Spleen (tissue), 7 donors: ENCODE measurements at regions not wholly inside any gene's neighbourhood (a gene's known extent, or its start where the extent isn't known, plus 50 kb on each side); places are given as distances from the start of the nearest gene placed in this dataset.

Source experiments
- POLR2A ChIP-seq, 3 donors: fragments of 450-650 bp; IDR thresholded peaks; one replicate each; pipeline ENCODE4 v1.5.1; 2017; ENCODE audit warnings: antibody characterized with exemption in 3 of 3, mild to moderate bottlenecking in 1 of 3
- TF ChIP-seq, protein P1 (sequence below), 11 experiments: fragments of 200-600 bp in 7 of 11; fragments of 450-650 bp in 4 of 11; sonication (generic) in 4 of 11; IDR thresholded peaks in 8 of 11; conservative IDR thresholded peaks in 3 of 11; 1 replicate in 7 of 11; 2 replicates in 4 of 11; pipeline versions ENCODE4 v1.4.0 to v1.8.0; 2016 to 2021; ENCODE audit warnings: antibody characterized with exemption in 11 of 11, inconsistent platforms in 4 of 11, mild to moderate bottlenecking in 1 of 11
- donor health status: DM: no; HTN: no; CAD: no; lungs with moderate emphysema.
- donor health status: DM: no; HTN: no; CAD: no.
- donor health status: DM: no; HTN: no; CAD: no.

DNA sequence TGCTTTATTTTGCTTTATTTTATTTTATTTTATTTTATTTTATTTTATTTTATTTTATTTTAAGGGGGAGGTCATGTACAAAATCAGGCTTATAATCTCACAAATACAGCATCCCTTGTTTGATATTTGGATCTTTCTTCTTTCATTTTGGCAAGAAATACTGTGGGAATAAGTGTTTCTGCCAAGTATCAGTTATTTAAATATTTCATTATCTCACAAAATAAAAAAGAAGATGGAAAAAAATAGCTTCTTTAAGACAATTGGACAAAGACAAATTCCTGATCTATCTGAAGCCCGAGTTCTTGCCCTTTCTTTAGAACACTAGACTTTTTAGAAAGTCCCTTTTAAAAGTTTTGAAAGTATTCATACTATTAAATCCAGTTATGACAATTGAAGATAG is 560.5 kb upstream of the ZEB2 start:
- TF ChIP-seq, protein P1, sequence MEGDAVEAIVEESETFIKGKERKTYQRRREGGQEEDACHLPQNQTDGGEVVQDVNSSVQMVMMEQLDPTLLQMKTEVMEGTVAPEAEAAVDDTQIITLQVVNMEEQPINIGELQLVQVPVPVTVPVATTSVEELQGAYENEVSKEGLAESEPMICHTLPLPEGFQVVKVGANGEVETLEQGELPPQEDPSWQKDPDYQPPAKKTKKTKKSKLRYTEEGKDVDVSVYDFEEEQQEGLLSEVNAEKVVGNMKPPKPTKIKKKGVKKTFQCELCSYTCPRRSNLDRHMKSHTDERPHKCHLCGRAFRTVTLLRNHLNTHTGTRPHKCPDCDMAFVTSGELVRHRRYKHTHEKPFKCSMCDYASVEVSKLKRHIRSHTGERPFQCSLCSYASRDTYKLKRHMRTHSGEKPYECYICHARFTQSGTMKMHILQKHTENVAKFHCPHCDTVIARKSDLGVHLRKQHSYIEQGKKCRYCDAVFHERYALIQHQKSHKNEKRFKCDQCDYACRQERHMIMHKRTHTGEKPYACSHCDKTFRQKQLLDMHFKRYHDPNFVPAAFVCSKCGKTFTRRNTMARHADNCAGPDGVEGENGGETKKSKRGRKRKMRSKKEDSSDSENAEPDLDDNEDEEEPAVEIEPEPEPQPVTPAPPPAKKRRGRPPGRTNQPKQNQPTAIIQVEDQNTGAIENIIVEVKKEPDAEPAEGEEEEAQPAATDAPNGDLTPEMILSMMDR (IDR thresholded peaks at IDR 0.05 in 8 of 11, conservative IDR thresholded peaks at IDR 0.05 in 3 of 11), result no peak
- TF ChIP-seq POLR2A (IDR thresholded peaks at IDR 0.05), result no peak
